H1 (cell line): ENCODE measurements at regions not wholly inside any gene's neighbourhood (a gene's known extent, or its start where the extent isn't known, plus 50 kb on each side); places are given as distances from the start of the nearest gene placed in this dataset.

Experiments used
- CTCF ChIA-PET: fragments of 300-600 bp; sonication (Branson Sonifier 250); formaldehyde crosslinking; loops from one replicate; lab custom pipeline; 2021; ENCODE audit not compliant: partially characterized antibody; lab: Charles Lee
- POLR2A ChIA-PET: fragments of 300-600 bp; sonication (Branson Sonifier 250); formaldehyde crosslinking; loops from one replicate; lab custom pipeline; 2021; ENCODE audit warnings: inconsistent platforms; ENCODE audit not compliant: partially characterized antibody; lab: Charles Lee
- DNase-seq, 2 experiments: peaks; one replicate each; pipeline versions ENCODE4 v3.0.0 to v3.0.0-alpha.2; 2010 to 2022; ENCODE audit warnings: low spot score in 2 of 2, low read depth in 1 of 2, mixed read lengths in 1 of 2
- FAIRE-seq: peaks from 2 replicates; lab custom pipeline; 2011; peaks lifted over from hg19 to GRCh38; lab: Jason Lieb, UNC
- H2AFZ ChIP-seq: 2 replicates; pipeline ENCODE4 v1.8.1; 2012; ENCODE audit warnings: low read length, inconsistent platforms
- H2AK5ac ChIP-seq: 2 replicates; pipeline ENCODE4 v1.6.1; 2013; ENCODE audit warnings: low read depth, low read length
- H2BK120ac ChIP-seq: replicated peaks from 2 replicates; pipeline ENCODE3; 2013; ENCODE audit warnings: low read depth, low read length, inconsistent platforms
- H2BK12ac ChIP-seq: 2 replicates; pipeline ENCODE4 v1.6.1; 2013; ENCODE audit warnings: low read depth, low read length
- H2BK15ac ChIP-seq: 2 replicates; pipeline ENCODE4 v1.6.1; 2013; ENCODE audit warnings: low read length
- H2BK20ac ChIP-seq: 2 replicates; pipeline ENCODE4 v1.6.1; 2013; ENCODE audit warnings: low read length
- H2BK5ac ChIP-seq: 2 replicates; pipeline ENCODE4 v1.6.1; 2013; ENCODE audit warnings: low read depth, low read length
- H3K14ac ChIP-seq: 2 replicates; pipeline ENCODE4 v1.6.1; 2013; ENCODE audit warnings: inconsistent platforms; ENCODE audit not compliant: insufficient read length
- H3K18ac ChIP-seq: 2 replicates; pipeline ENCODE4 v1.6.1; 2013; ENCODE audit warnings: low read length; ENCODE audit errors: extremely low read depth
- H3K23ac ChIP-seq: 2 replicates; pipeline ENCODE4 v1.6.1; 2013; ENCODE audit warnings: inconsistent platforms; ENCODE audit not compliant: insufficient read length
- H3K23me2 ChIP-seq: 2 replicates; pipeline ENCODE4 v1.6.1; 2013; ENCODE audit warnings: low read depth, low read length
- H3K27ac ChIP-seq: 2 replicates; pipeline ENCODE4 v1.6.1; 2011; ENCODE audit warnings: low read depth, low read length, inconsistent platforms
- H3K27me3 ChIP-seq, 4 experiments: replicated peaks in 1 of 4; 1 replicate in 1 of 4; 2 replicates in 3 of 4; pipeline versions ENCODE4 v1.6.1 to v1.8.1; 2011 to 2013; ENCODE audit warnings: low read length in 3 of 4, mild to moderate bottlenecking in 3 of 4, inconsistent platforms in 2 of 4, mixed read lengths in 2 of 4, moderate library complexity in 1 of 4; ENCODE audit not compliant: control insufficient read depth in 3 of 4, insufficient read depth in 3 of 4; ENCODE audit errors: extremely low read depth in 1 of 4
- H3K36me3 ChIP-seq, 4 experiments: 2 replicates each; pipeline versions ENCODE4 v1.6.1 to v1.8.1; 2011 to 2013; ENCODE audit warnings: mild to moderate bottlenecking in 4 of 4, low read length in 3 of 4, moderate library complexity in 2 of 4, control low read depth in 1 of 4, inconsistent platforms in 1 of 4; ENCODE audit not compliant: insufficient read depth in 4 of 4, control insufficient read depth in 2 of 4
- H3K4ac ChIP-seq: replicated peaks from 2 replicates; pipeline ENCODE3; 2013; ENCODE audit warnings: low read length, low read depth, mixed read lengths, inconsistent platforms; ENCODE audit not compliant: insufficient read length
- H3K4me1 ChIP-seq, 4 experiments: replicated peaks in 1 of 4; 1 replicate in 1 of 4; 2 replicates in 3 of 4; pipeline versions ENCODE4 v1.6.1 to v1.8.1; 2011 to 2013; ENCODE audit warnings: low read length in 3 of 4, inconsistent platforms in 2 of 4, mixed read lengths in 1 of 4; ENCODE audit not compliant: insufficient read depth in 4 of 4, control insufficient read depth in 3 of 4
- H3K4me2 ChIP-seq, 2 experiments: 2 replicates each; pipeline versions ENCODE4 v1.6.1 to v1.8.1; 2011 to 2013; ENCODE audit warnings: low read depth in 2 of 2, low read length in 2 of 2, control low read depth in 1 of 2, inconsistent platforms in 1 of 2, mild to moderate bottlenecking in 1 of 2; ENCODE audit not compliant: insufficient read depth in 1 of 2
- H3K4me3 ChIP-seq, 4 experiments: fragments of 200-600, 300-600 bp in 1 of 4; sonication (generic), shearing (Covaris generic), sonication (Bioruptor Twin) in 1 of 4; 2 replicates each; pipeline versions ENCODE4 v1.5.1 to v1.8.1; 2011 to 2016; ENCODE audit warnings: low read length in 4 of 4, low read depth in 3 of 4, control low read depth in 2 of 4, inconsistent platforms in 2 of 4, mild to moderate bottlenecking in 2 of 4, mixed read lengths in 1 of 4, moderate library complexity in 1 of 4; ENCODE audit not compliant: insufficient read depth in 2 of 4; ENCODE audit errors: extremely low read depth in 1 of 4
- H3K56ac ChIP-seq: replicated peaks from 2 replicates; pipeline ENCODE3; 2013; ENCODE audit warnings: low read depth, mild to moderate bottlenecking, mixed read lengths, low read length, inconsistent platforms; ENCODE audit not compliant: insufficient read length
- H3K79me1 ChIP-seq: 2 replicates; pipeline ENCODE4 v1.6.1; 2013; ENCODE audit warnings: low read depth, low read length, control low read depth
- H3K79me2 ChIP-seq, 2 experiments: 2 replicates each; pipeline versions ENCODE4 v1.6.1 to v1.8.1; 2012 to 2013; ENCODE audit warnings: low read length in 2 of 2, mild to moderate bottlenecking in 2 of 2, inconsistent platforms in 1 of 2; ENCODE audit not compliant: insufficient read depth in 2 of 2, control insufficient read depth in 1 of 2
- H3K9ac ChIP-seq, 4 experiments: replicated peaks in 1 of 4; 1 replicate in 1 of 4; 2 replicates in 3 of 4; pipeline versions ENCODE4 v1.6.1 to v1.8.1; 2011 to 2013; ENCODE audit warnings: low read depth in 3 of 4, low read length in 3 of 4, control low read depth in 2 of 4, mild to moderate bottlenecking in 2 of 4, moderate library complexity in 2 of 4, inconsistent platforms in 1 of 4; ENCODE audit errors: extremely low read depth in 1 of 4
- H3K9me3 ChIP-seq, 2 experiments: 2 replicates each; pipeline versions ENCODE4 v1.6.1 to v1.8.1; 2012 to 2013; ENCODE audit warnings: mild to moderate bottlenecking in 2 of 2, moderate library complexity in 2 of 2, control low read depth in 1 of 2, inconsistent platforms in 1 of 2, low read depth in 1 of 2, low read length in 1 of 2, mixed read lengths in 1 of 2; ENCODE audit not compliant: insufficient read depth in 2 of 2
- H4K20me1 ChIP-seq, 2 experiments: replicated peaks in 1 of 2; 2 replicates each; pipeline versions ENCODE3 to v1.8.1; 2011 to 2013; ENCODE audit warnings: inconsistent platforms in 2 of 2, low read length in 2 of 2, mild to moderate bottlenecking in 1 of 2; ENCODE audit not compliant: insufficient read depth in 2 of 2, control insufficient read depth in 1 of 2
- H4K5ac ChIP-seq: 2 replicates; pipeline ENCODE4 v1.6.1; 2013; ENCODE audit warnings: low read length, low read depth, mixed read lengths, inconsistent platforms; ENCODE audit not compliant: insufficient read length
- H4K8ac ChIP-seq: 2 replicates; pipeline ENCODE4 v1.8.0; 2013; ENCODE audit warnings: mild to moderate bottlenecking, moderate library complexity, low read length, inconsistent platforms; ENCODE audit not compliant: insufficient read depth; ENCODE audit errors: extremely low read depth
- H4K91ac ChIP-seq: replicated peaks from 2 replicates; pipeline ENCODE3; 2013; ENCODE audit warnings: low read length, mixed read lengths, inconsistent platforms; ENCODE audit not compliant: insufficient read length
- CBX5 ChIP-seq: fragments of 300-800, 300-1000 bp; sonication (generic); IDR thresholded peaks from 2 replicates; pipeline ENCODE4 v1.7.1; 2016; ENCODE audit warnings: antibody characterized with exemption, low read length, low read depth
- CEBPB ChIP-seq: IDR thresholded peaks from 2 replicates; pipeline ENCODE4 v1.6.1; 2012; ENCODE audit warnings: low read depth, low read length
- CHD1 ChIP-seq: IDR thresholded peaks from 2 replicates; pipeline ENCODE4 v1.6.1; 2012; ENCODE audit warnings: low read depth, low read length, improper control_type of control experiment
- CREB1 ChIP-seq: IDR thresholded peaks from 2 replicates; pipeline ENCODE4 v1.6.1; 2012; ENCODE audit warnings: inconsistent platforms
- GABPA ChIP-seq: IDR thresholded peaks from 2 replicates; pipeline ENCODE4 v1.6.1; 2011; ENCODE audit warnings: mild to moderate bottlenecking, low read length, moderate library complexity, borderline replicate concordance; ENCODE audit not compliant: insufficient read depth
- MAFK ChIP-seq: IDR thresholded peaks from 2 replicates; pipeline ENCODE4 v1.6.1; 2012; ENCODE audit warnings: low read depth, mild to moderate bottlenecking, improper control_type of control experiment, low read length
- NANOG ChIP-seq: IDR thresholded peaks from 2 replicates; pipeline ENCODE4 v1.6.1; 2011; ENCODE audit warnings: low read length, low read depth, mild to moderate bottlenecking, inconsistent platforms; ENCODE audit not compliant: insufficient read depth, poor library complexity, severe bottlenecking
- POLR2AphosphoS5 ChIP-seq: IDR thresholded peaks from 2 replicates; pipeline ENCODE4 v1.6.1; 2011; ENCODE audit warnings: low read depth, low read length
- RAD21 ChIP-seq, 2 experiments: IDR thresholded peaks in 1 of 2; conservative IDR thresholded peaks in 1 of 2; 2 replicates each; pipeline ENCODE4 v1.6.1; 2011; ENCODE audit warnings: low read depth in 2 of 2, low read length in 2 of 2, improper control_type of control experiment in 1 of 2, inconsistent platforms in 1 of 2, mild to moderate bottlenecking in 1 of 2, moderate library complexity in 1 of 2
- RXRA ChIP-seq: IDR thresholded peaks from 2 replicates; pipeline ENCODE4 v1.6.1; 2011; ENCODE audit warnings: low read depth, mild to moderate bottlenecking, low read length, moderate library complexity; ENCODE audit not compliant: insufficient read depth
- SAP30 ChIP-seq: fragments of 300-600 bp; sonication (generic); IDR thresholded peaks from 2 replicates; pipeline ENCODE4 v1.7.1; 2012; ENCODE audit warnings: low read length, moderate library complexity, mild to moderate bottlenecking, inconsistent platforms; ENCODE audit not compliant: insufficient read depth, insufficient replicate concordance
- SIRT6 ChIP-seq: IDR thresholded peaks from one replicate; pipeline ENCODE4 v1.7.1; 2012; ENCODE audit warnings: low read length, inconsistent platforms
- SIX5 ChIP-seq: IDR thresholded peaks from 2 replicates; pipeline ENCODE4 v1.6.1; 2011; ENCODE audit warnings: mild to moderate bottlenecking, low read depth, low read length
- SRF ChIP-seq: IDR thresholded peaks from 2 replicates; pipeline ENCODE4 v1.6.1; 2011; ENCODE audit warnings: mild to moderate bottlenecking, low read depth, low read length, moderate library complexity
- SUZ12 ChIP-seq: fragments of 200-600 bp; sonication (generic); IDR thresholded peaks from 2 replicates; pipeline ENCODE4 v1.6.1; 2012; ENCODE audit warnings: mild to moderate bottlenecking, inconsistent platforms, low read length, moderate library complexity, mixed read lengths
- TAF1 ChIP-seq: IDR thresholded peaks from 2 replicates; pipeline ENCODE4 v1.6.1; 2011; ENCODE audit warnings: mild to moderate bottlenecking, low read depth, low read length
- YY1 ChIP-seq: IDR thresholded peaks from 2 replicates; pipeline ENCODE4 v1.6.1; 2011; ENCODE audit warnings: low read depth, mild to moderate bottlenecking, low read length
- WGBS, 2 experiments: shearing (Covaris generic) in 1 of 2; methylation state at CpG; one replicate each; pipeline versions ENCODE4 v1.1.6 to v1.1.7; 2013 to 2015; ENCODE audit warnings: low lambda C conversion rate in 2 of 2, mixed read lengths in 2 of 2, inconsistent platforms in 1 of 2, low coverage in 1 of 2, missing lambda C conversion rate in 1 of 2; ENCODE audit not compliant: insufficient replicate concordance in 2 of 2, insufficient coverage in 1 of 2, insufficient read length in 1 of 2; ENCODE audit errors: extremely low coverage in 1 of 2, missing lambda C conversion rate in 1 of 2; 5-methylcytosine and 5-hydroxymethylcytosine counted together

DNA sequence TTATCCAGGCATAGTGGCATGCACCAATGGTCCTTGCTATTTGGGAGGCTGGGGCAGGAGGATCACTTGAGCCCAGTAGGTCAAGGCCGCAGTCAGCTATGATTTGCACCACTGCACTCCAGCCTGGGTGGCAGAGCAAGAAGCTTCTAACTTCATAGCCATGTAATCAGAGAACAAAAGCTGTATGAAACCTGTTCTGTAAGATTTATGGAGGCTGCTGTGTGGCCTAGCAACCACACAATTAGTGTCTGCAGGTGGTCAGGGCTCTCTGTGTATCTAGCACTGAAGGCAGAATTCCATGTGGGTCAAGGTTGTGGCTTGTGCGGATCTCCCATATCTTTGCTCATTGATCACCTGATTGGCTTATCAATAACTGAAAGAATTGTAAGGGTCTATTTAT lies 221.5 kb upstream of the FOXK1 start:
- H3K27me3 ChIP-seq = no peaks in the 10 kb centered on the region
- H3K23ac ChIP-seq = no peak overlapping the region
- no peak overlapping the region for H4K91ac ChIP-seq
- H2BK20ac ChIP-seq = no peak overlapping the region
- ChIA-PET POLR2A (no interaction called here), CTCF (no interaction called here)
- H2BK15ac ChIP-seq = no peak overlapping the region
- no peak overlapping the region for H2BK5ac ChIP-seq
- no peaks in the 10 kb centered on the region for H3K79me2 ChIP-seq
- H3K27ac ChIP-seq = no peak overlapping the region
- no peak overlapping the region for H3K56ac ChIP-seq
- H2BK120ac ChIP-seq = no peak overlapping the region
- FAIRE-seq (no peak), DNase-seq (no peak)
- H4K8ac ChIP-seq = no peak overlapping the region
- 97% methylated on average over 2 of the region's 2 CpGs; no CpG with 5 or more reads in 1 of the 2 experiments for WGBS, 2 experiments
- H3K4ac ChIP-seq = no peak overlapping the region
- no peaks in the 10 kb centered on the region for H3K36me3 ChIP-seq
- H3K9ac ChIP-seq = no peak overlapping the region
- H4K20me1 ChIP-seq = no peaks in the 10 kb centered on the region
- H3K14ac ChIP-seq = no peak overlapping the region
- no peaks in the 10 kb centered on the region for H3K79me1 ChIP-seq
- H2BK12ac ChIP-seq = no peak overlapping the region
- peaks cover 9 to 35% of the 10 kb centered on the region in 2 experiments for H3K9me3 ChIP-seq
- H2AFZ ChIP-seq = no peak overlapping the region
- H3K23me2 ChIP-seq = no peaks in the 10 kb centered on the region; the same call in 1 of the 2 replicates
- H3K4me3 ChIP-seq = no peak overlapping the region
- no peak overlapping the region for H3K18ac ChIP-seq
- H3K4me2 ChIP-seq = no peak overlapping the region
- H2AK5ac ChIP-seq = no peak overlapping the region
- no peak overlapping the region for H4K5ac ChIP-seq
- no peaks in the 10 kb centered on the region for H3K4me1 ChIP-seq
- TF ChIP-seq RXRA (no peak), TAF1 (no peak), SIX5 (no peak), YY1 (no peak), SRF (no peak), SIRT6 (no peak), SUZ12 (no peak), RAD21 (IDR thresholded peaks at IDR 0.05 in 1 of 2, conservative IDR thresholded peaks at IDR 0.05 in 1 of 2; ENCODE audit: low read depth in 2 of 2, low read length in 2 of 2) (no peak), NANOG (no peak), GABPA (no peak), POLR2AphosphoS5 (no peak), SAP30 (no peak), CEBPB (no peak), CREB1 (no peak), CHD1 (no peak), MAFK (no peak), CBX5 (no peak)
